K562 (cell line): ENCODE measurements at regions not wholly inside any gene's neighbourhood (a gene's known extent, or its start where the extent isn't known, plus 50 kb on each side); places are given as distances from the start of the nearest gene placed in this dataset.

Experiments used
- ATAC-seq: fragments of 200-7000 bp; cut with Tn5 transposase; 3 replicates; pipeline ENCODE4 v1.9.1; 2020; ENCODE audit warnings: moderate library complexity
- BruUV-seq: library from RNA; stranded (reverse); fragments of 400-500 nt; replicated peaks from 2 replicates; lab custom pipeline; 2021; lab: Mats Ljungman, UMichigan
- CTCF ChIA-PET: fragments of 300-600 bp; formaldehyde crosslinking; extraction: SDS; loops from one replicate; lab custom pipeline; 2021; ENCODE audit warnings: low intra/inter-chr PET ratio; lab: Yijun Ruan, JAX
- POLR2A ChIA-PET: fragments of 300-600, 350-650 bp; sonication (Branson Sonifier 250); formaldehyde crosslinking; extraction: SDS; loops from one replicate; lab custom pipeline; 2021; ENCODE audit warnings: antibody characterized with exemption, inconsistent platforms; lab: Yijun Ruan, JAX
- DNase-seq, 4 experiments: peaks; one replicate each; pipeline versions ENCODE4 v3.0.0 to v3.0.0-alpha.2; 2011 to 2018; ENCODE audit warnings: low spot score in 3 of 4, mixed read lengths in 3 of 4; ENCODE audit errors: extremely low read depth in 1 of 4
- FAIRE-seq: peaks from 2 replicates; lab custom pipeline; 2011; peaks lifted over from hg19 to GRCh38; lab: Jason Lieb, UNC
- H2AFZ ChIP-seq: 2 replicates; pipeline ENCODE4 v1.6.0; 2011; ENCODE audit warnings: low read depth, low read length, control low read depth, inconsistent platforms
- H3K27ac ChIP-seq: fragments of 200-600 bp; 3 replicates; pipeline ENCODE4 v1.8.0; 2011; ENCODE audit warnings: low read depth, mild to moderate bottlenecking, control low read depth, inconsistent platforms, low read length, moderate library complexity, mixed read lengths; ENCODE audit errors: extremely low read depth
- H3K27me3 ChIP-seq, 2 experiments: fragments of 300-600 bp in 1 of 2; 2 replicates in 1 of 2; 3 replicates in 1 of 2; pipeline versions ENCODE4 v1.6.0 to v1.8.0; 2011; ENCODE audit warnings: inconsistent platforms in 2 of 2, low read length in 2 of 2, mild to moderate bottlenecking in 1 of 2, mixed read lengths in 1 of 2, moderate library complexity in 1 of 2; ENCODE audit not compliant: control insufficient read depth in 2 of 2, insufficient read depth in 2 of 2
- H3K36me3 ChIP-seq: fragments of 300-600 bp; 3 replicates; pipeline ENCODE4 v1.8.0; 2011; ENCODE audit warnings: mild to moderate bottlenecking, low read length, inconsistent platforms; ENCODE audit not compliant: control insufficient read depth, insufficient read depth
- H3K4me1 ChIP-seq, 2 experiments: fragments of 200-600 bp in 1 of 2; replicated peaks in 1 of 2; 2 replicates in 1 of 2; 3 replicates in 1 of 2; pipeline versions ENCODE4 v1.5.1 to v1.8.0; 2011; ENCODE audit warnings: inconsistent platforms in 2 of 2, low read length in 2 of 2, mild to moderate bottlenecking in 1 of 2, mixed read lengths in 1 of 2, moderate library complexity in 1 of 2; ENCODE audit not compliant: control insufficient read depth in 2 of 2, insufficient read depth in 2 of 2
- H3K4me2 ChIP-seq: 2 replicates; pipeline ENCODE4 v1.6.1; 2011; ENCODE audit warnings: low read length, control low read depth, inconsistent platforms, mixed read lengths; ENCODE audit not compliant: insufficient read depth
- H3K4me3 ChIP-seq: fragments of 200-600 bp; sonication (generic), shearing (Covaris generic); 2 replicates; pipeline ENCODE4 v1.5.1; 2016; ENCODE audit warnings: control low read depth, inconsistent platforms
- H3K79me2 ChIP-seq: fragments of 200-600 bp; 3 replicates; pipeline ENCODE4 v1.8.0; 2011; ENCODE audit warnings: low read length, inconsistent platforms; ENCODE audit not compliant: control insufficient read depth, insufficient read depth
- H3K9ac ChIP-seq, 2 experiments: 2 replicates each; pipeline versions ENCODE4 v1.6.0 to v1.6.1; 2011; ENCODE audit warnings: low read depth in 2 of 2, low read length in 2 of 2, control low read depth in 1 of 2, inconsistent platforms in 1 of 2, mild to moderate bottlenecking in 1 of 2, mixed read lengths in 1 of 2; ENCODE audit not compliant: insufficient read depth in 1 of 2
- H3K9me1 ChIP-seq: one replicate; pipeline ENCODE4 v1.6.0; 2011; ENCODE audit warnings: inconsistent platforms, mild to moderate bottlenecking, low read length, moderate library complexity; ENCODE audit not compliant: control insufficient read depth, insufficient read depth
- H3K9me3 ChIP-seq: replicated peaks from 2 replicates; pipeline ENCODE4 v1.5.1; 2011; ENCODE audit warnings: low read depth, low read length, inconsistent platforms; ENCODE audit not compliant: control insufficient read depth, insufficient read depth
- H4K20me1 ChIP-seq: replicated peaks from 2 replicates; pipeline ENCODE4 v1.6.1; 2011; ENCODE audit warnings: low read length, inconsistent platforms, mixed read lengths; ENCODE audit not compliant: control insufficient read depth, insufficient read depth
- ETV5 ChIP-seq: sonication (generic); formaldehyde crosslinking; IDR thresholded peaks from 2 replicates; pipeline ENCODE4 v1.4.0; 2020; ENCODE audit warnings: low read depth, mild to moderate bottlenecking, missing genetic modification reagents
- HLTF ChIP-seq: fragments of 450-650 bp; IDR thresholded peaks from 2 replicates; pipeline ENCODE4 v1.6.1; 2016
- HNRNPLL ChIP-seq: fragments of 200-400 bp; formaldehyde crosslinking; IDR thresholded peaks from 2 replicates; pipeline ENCODE4 v1.6.1; 2017; ENCODE audit warnings: low read length, low read depth, mild to moderate bottlenecking; ENCODE audit not compliant: poor library complexity, severe bottlenecking
- MBD2 ChIP-seq: sonication (generic); IDR thresholded peaks from 2 replicates; pipeline ENCODE4 v1.6.1; 2016; ENCODE audit warnings: low read depth, borderline replicate concordance
- MCM2 ChIP-seq: fragments of 450-650 bp; IDR thresholded peaks from 2 replicates; pipeline ENCODE4 v1.6.1; 2017; ENCODE audit warnings: low read depth, mild to moderate bottlenecking
- NFXL1 ChIP-seq: fragments of 450-650 bp; formaldehyde crosslinking; IDR thresholded peaks from 2 replicates; pipeline ENCODE4 v1.4.0; 2021; ENCODE audit warnings: mild to moderate bottlenecking
- NR2F6 ChIP-seq: fragments of 450-650 bp; formaldehyde crosslinking; IDR thresholded peaks from 2 replicates; pipeline ENCODE4 v1.4.0; 2020; ENCODE audit warnings: mild to moderate bottlenecking
- PYGO2 ChIP-seq: fragments of 450-650 bp; IDR thresholded peaks from 2 replicates; pipeline ENCODE4 v1.6.1; 2016; ENCODE audit warnings: mild to moderate bottlenecking, missing genetic modification characterization, moderate library complexity, missing compliant biosample characterization
- RFX5 ChIP-seq: IDR thresholded peaks from 2 replicates; pipeline ENCODE4 v1.6.1; 2011; ENCODE audit warnings: low read depth, mild to moderate bottlenecking, improper control_type of control experiment, low read length
- SMARCC2 ChIP-seq: fragments of 450-650 bp; IDR thresholded peaks from 2 replicates; pipeline ENCODE4 v1.6.1; 2017; ENCODE audit warnings: antibody characterized with exemption, moderate library complexity, mild to moderate bottlenecking, low read depth
- ZNF165 ChIP-seq: fragments of 250-450 bp; sonication (Bioruptor Pico); IDR thresholded peaks from 2 replicates; pipeline ENCODE4 v1.4.0; 2020; ENCODE audit warnings: borderline replicate concordance
- ZNF24 ChIP-seq: fragments of 450-650 bp; IDR thresholded peaks from 2 replicates; pipeline ENCODE4 v1.6.1; 2016
- ZNF695 ChIP-seq: fragments of 450-650 bp; formaldehyde crosslinking; IDR thresholded peaks from 2 replicates; pipeline ENCODE4 v1.4.0; 2020; ENCODE audit warnings: mild to moderate bottlenecking, moderate library complexity
- WGBS: fragments of 100-300 bp; shearing (Covaris generic); methylation state at CpG from one replicate; pipeline ENCODE4 v1.1.6; 2016; ENCODE audit warnings: low coverage, mixed read lengths; ENCODE audit not compliant: insufficient coverage; ENCODE audit errors: missing lambda C conversion rate; 5-methylcytosine and 5-hydroxymethylcytosine counted together
- in situ Hi-C: fragments of 300-500 bp; cut with MboI; formaldehyde crosslinking; loops from 4 replicates; pipeline ENCODE4 v1.15.0; 2018; ENCODE audit warnings: inconsistent platforms, mixed read lengths
- intact Hi-C: fragments of 100-400 bp; cut with micrococcal nuclease; formaldehyde crosslinking; loops from 2 replicates; pipeline ENCODE4 v1.14.2; 2022
- TF ChIP-seq, protein P1 (sequence below), 2 experiments: fragments of 450-650 bp in 1 of 2; sonication (generic) in 1 of 2; formaldehyde crosslinking in 1 of 2; IDR thresholded peaks; 2 replicates each; pipeline versions ENCODE4 v1.7.1 to v1.9.0; 2016 to 2022; ENCODE audit warnings: inconsistent platforms in 1 of 2, mild to moderate bottlenecking in 1 of 2, missing genetic modification reagents in 1 of 2

DNA sequence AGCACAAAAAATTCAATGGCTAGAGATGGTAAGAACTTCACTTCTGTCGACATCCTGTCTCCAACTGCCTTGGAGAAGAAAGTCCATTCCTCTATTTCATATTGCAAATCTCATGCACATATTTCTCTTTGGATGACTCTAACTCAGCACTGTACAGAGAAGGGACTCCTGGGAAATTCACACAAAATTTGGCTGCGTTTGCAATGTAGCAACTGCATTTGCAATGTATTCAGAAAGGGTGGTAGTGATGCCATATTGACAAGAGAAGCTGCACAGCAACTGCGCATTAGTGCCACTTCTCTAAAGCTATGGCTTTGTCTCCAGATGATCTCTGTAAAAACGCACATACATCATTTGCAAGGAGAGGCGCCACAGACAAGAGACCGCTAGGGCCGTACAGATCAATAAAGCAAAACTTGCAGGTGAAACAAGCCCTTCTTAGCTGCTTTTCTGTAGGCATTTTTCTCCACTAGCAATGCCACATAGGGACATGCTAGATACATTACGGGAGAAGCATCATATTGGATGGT is 389.5 kb downstream of the TCERG1L start:
- Histone ChIP-seq H3K79me2 (no peaks in the 10 kb centered on the region), H3K36me3 (no peaks in the 10 kb centered on the region), H3K27me3 (no peaks in the 10 kb centered on the region), H3K4me3 (no peak overlapping the region), H3K4me1 (no peaks in the 10 kb centered on the region), H2AFZ (no peak overlapping the region), H3K9ac (no peak overlapping the region), H3K9me3 (no peaks in the 10 kb centered on the region), H3K9me1 (no peaks in the 10 kb centered on the region), H3K27ac (no peak overlapping the region), H4K20me1 (no peaks in the 10 kb centered on the region), H3K4me2 (no peak overlapping the region)
- no peak for DNase-seq
- intact Hi-C loops: no loop called here
- BruUV-seq: no TSS peak
- WGBS: 3% methylated on average over 8 of the region's 8 CpGs
- no peak for FAIRE-seq
- POLR2A ChIA-PET: no interaction called here
- no peak for ATAC-seq
- in situ Hi-C loops: no loop called here
- CTCF ChIA-PET: no interaction called here
- TF ChIP-seq ZNF24: no peak
- no peak for TF ChIP-seq HLTF
- TF ChIP-seq ZNF165: no peak
- TF ChIP-seq, protein P1, sequence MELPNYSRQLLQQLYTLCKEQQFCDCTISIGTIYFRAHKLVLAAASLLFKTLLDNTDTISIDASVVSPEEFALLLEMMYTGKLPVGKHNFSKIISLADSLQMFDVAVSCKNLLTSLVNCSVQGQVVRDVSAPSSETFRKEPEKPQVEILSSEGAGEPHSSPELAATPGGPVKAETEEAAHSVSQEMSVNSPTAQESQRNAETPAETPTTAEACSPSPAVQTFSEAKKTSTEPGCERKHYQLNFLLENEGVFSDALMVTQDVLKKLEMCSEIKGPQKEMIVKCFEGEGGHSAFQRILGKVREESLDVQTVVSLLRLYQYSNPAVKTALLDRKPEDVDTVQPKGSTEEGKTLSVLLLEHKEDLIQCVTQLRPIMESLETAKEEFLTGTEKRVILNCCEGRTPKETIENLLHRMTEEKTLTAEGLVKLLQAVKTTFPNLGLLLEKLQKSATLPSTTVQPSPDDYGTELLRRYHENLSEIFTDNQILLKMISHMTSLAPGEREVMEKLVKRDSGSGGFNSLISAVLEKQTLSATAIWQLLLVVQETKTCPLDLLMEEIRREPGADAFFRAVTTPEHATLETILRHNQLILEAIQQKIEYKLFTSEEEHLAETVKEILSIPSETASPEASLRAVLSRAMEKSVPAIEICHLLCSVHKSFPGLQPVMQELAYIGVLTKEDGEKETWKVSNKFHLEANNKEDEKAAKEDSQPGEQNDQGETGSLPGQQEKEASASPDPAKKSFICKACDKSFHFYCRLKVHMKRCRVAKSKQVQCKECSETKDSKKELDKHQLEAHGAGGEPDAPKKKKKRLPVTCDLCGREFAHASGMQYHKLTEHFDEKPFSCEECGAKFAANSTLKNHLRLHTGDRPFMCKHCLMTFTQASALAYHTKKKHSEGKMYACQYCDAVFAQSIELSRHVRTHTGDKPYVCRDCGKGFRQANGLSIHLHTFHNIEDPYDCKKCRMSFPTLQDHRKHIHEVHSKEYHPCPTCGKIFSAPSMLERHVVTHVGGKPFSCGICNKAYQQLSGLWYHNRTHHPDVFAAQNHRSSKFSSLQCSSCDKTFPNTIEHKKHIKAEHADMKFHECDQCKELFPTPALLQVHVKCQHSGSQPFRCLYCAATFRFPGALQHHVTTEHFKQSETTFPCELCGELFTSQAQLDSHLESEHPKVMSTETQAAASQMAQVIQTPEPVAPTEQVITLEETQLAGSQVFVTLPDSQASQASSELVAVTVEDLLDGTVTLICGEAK (IDR thresholded peaks at IDR 0.05): no peak
- TF ChIP-seq, protein P1 (CRISPR knock-in tag; IDR thresholded peaks at IDR 0.05): no peak
- TF ChIP-seq MBD2: no peak
- TF ChIP-seq PYGO2: no peak
- TF ChIP-seq ZNF695 (CRISPR knock-in tag): no peak
- no peak for TF ChIP-seq NFXL1 (CRISPR knock-in tag)
- no peak for TF ChIP-seq SMARCC2
- no peak for TF ChIP-seq NR2F6 (CRISPR knock-in tag)
- no peak for TF ChIP-seq MCM2
- TF ChIP-seq ETV5 (CRISPR knock-in tag): no peak
- no peak for TF ChIP-seq HNRNPLL
- no peak for TF ChIP-seq RFX5
